Middle frontal gyrus (tissue), 1 donor: ENCODE measurements at regions not wholly inside any gene's neighbourhood (a gene's known extent, or its start where the extent isn't known, plus 50 kb on each side); places are given as distances from the start of the nearest gene placed in this dataset.

Source experiments
- DNase-seq: peaks from one replicate; pipeline ENCODE4 v3.0.0-alpha.2; 2015; ENCODE audit warnings: low spot score; ENCODE audit errors: extremely low spot score

DNA sequence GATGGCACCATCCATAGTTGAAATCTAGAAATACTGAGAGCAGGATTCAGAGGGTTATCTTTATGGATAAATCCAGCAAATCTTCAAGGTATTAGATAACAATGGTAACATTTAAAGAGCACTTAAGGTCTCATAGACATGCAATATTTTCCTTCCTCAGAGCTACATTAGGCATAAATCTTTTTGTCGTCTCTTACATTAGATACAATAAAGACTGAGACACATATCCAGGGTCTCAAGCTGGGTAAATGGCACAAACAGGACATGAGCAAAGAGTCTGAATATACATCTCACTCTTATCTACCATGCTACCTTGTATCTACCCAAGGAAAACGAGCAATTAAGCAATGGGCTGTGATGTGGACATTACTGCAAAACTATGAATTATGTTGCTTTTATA lies 927.3 kb upstream of the EPHA6 start:
- DNase-seq = no peak

DNA sequence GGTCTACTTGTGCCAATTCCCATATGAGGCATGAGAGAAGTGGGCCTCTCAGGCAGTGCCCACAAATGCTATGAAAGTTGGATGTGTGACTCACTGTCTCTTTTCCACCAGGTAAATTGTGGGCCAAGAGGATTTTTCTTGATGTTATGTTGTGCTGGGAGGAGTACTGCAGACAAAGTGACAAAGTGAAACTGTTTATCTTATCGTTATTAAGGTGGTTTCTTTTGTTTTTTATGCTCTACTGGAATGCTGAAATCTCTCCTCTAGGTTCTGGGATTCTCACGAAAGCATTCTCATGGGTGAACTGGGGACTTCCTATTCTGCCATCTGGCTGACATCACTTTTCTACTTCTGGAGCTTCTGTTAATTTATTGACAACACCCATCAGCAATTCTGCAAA lies 919.6 kb upstream of the EPHA6 start:
- no peak for DNase-seq

DNA sequence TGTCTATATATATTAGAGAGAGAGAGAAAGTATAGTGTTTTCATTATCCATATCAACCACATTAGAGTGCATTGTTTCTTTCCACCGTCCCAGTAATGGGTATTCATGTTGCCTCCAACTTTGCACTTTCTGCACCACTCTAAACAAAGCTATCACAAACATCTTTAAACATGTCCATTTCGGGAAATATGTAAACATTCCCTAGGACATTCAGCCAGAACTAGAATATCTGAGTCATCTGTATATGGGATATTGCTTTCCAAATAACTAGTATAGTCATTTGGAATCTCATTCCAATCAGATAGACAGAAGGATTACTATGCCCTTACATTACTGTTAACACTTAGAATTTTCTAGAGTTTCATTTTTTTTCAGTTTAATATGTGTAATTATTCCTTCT lies 914.9 kb upstream of the EPHA6 start:
- DNase-seq = no peak

DNA sequence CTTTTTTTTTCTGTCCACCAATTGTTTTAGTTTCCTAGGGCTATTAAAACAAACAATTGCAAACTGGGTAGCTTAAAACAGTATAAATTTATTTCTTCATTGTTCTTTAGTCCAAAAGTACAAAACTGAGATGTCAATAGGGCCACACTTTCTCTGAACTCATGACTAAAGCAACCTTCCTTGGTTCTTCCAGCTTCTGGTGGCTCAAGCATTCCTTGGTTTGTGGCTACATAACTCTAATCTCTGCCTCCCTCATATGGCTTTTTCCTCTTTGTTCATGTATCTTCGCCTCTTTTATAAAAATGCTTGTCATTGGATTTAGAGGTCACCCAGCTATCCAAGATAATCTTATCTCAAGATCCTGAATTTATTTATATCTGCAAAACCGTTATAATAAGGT lies 914.5 kb upstream of the EPHA6 start:
- DNase-seq = no peak

DNA sequence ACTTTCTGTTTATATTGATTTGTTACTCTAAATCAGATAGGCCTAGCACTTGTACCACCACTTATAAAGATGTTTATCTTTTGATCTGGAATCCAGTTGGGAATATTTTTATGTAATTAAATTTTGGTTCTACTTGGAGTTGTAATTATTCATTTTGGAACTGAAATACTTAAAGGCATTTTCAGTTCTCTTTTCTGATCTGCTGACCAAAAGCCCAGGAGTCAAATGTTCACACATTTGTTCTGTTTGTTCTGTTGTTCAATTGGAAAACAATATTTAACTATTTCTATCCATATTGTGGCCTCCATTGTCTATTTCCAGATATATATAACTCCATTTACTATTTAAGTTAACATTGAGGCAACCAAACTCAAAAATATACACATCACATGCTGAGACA lies 912.4 kb upstream of the EPHA6 start:
- DNase-seq = no peak

DNA sequence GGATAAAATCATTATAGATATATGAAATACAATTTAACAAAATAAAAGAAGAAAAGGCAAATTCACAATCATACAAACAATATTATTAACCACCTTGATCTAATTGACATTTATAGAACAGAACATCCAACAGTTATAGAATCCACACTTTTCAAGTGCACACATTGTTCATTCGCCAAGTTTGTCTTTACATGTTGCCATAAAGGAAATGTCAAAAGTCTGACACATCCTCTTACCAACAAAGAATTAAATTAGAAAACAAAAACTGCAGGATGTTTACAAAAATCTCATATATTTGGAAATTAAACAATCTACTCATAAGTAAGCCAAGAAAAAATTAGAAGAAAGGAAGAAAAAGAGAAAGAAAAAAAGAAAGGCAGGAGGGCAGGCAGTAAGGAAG lies 909.2 kb upstream of the EPHA6 start:
- no peak for DNase-seq

DNA sequence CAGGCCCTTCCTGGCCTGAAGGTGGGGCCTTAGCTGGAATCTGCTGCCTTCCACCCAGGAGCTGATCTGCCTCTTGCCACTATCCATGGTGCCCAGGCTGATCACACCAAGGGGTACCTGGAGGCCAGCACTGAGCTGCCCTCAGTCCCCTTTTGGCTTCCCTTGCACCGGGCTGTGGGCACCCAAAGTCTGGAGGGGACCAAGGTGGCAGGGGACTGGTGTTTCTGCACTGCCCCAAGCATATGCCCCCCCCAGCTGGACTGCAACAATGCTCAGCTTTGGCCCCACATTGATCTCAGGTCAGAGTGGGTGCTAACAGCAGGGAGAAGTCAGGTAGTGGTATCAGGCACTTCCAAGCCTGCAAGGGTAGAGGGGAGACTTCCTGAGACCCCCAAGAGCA lies 902.6 kb upstream of the EPHA6 start:
- no peak for DNase-seq

DNA sequence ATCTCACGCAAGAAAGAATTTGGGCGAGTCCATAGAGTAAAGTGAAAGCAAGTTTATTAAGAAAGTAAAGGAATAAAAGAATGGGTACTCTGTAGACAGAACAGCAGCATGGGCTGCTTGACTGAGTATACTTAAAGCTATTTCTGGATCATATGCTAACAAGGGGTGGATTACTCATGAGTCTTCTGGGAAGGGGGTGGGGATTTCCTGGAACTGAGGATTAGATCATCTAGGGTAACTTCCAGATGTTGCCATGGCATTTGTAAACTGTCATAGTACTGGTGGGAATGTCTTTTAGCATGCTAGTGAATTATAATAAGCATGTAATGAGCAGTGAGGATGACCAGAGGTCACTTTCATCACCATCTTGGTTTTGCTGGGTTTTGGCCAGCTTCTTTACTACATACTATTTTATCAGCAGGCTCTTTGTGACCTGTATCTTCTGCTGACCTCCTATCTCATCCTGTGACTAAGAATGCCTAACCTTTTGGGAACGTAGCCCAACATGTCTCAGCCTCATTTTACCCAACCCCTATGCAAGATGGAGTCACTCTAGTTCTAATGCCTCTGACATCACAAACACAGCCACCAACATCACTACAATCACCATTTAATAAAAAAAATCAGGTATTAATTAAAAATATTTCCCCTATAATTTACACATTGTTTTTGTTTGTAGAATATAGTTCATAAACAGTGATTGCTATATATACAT lies 890.7 kb upstream of the EPHA6 start:
- DNase-seq = no peak

DNA sequence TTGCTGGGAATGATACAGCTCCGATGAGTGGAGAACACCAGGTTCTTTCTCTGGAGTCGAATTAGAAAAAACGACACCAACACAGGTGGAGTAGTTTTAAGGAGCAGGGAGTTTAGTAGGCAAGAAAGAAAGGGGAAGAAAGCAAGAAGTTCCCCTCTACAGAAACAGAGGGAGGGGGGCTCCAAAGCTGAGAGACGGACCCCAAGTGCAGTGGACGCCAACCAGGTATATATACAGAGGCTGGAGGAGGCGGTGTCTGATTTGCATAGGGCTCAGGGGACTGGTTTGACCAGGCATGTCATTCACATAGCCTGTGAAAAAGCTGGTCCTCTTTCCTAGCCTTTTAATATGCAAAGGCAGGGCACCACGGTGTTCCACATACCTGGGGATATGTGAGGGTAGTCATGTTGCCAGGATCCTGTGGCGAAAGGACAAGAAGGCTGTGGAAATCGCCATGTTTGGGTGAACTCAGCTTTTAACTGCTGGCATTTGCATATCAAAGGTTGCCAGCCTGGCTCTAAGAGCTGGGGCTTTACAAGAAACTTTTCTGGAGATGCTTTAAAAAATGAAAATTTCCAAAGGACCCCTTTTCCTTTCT lies 887.4 kb upstream of the EPHA6 start:
- DNase-seq = no peak

DNA sequence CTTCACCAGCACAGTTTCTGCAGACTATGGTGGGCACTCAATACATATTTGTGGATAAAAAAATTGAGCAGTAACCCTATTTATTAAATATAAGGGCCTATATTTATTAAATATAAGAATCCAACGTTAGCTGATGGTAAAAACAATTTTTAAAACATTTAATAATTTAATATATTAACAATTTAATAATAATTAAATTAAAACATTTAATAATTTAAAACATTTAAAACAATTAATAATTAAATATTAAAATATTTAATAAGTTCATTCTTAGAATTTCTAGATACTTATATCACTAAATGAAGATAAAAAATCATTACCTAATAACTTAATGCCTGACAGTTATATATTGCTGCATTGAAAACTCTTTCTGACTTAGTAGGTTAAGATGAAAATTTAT lies 880.2 kb upstream of the EPHA6 start:
- no peak for DNase-seq

DNA sequence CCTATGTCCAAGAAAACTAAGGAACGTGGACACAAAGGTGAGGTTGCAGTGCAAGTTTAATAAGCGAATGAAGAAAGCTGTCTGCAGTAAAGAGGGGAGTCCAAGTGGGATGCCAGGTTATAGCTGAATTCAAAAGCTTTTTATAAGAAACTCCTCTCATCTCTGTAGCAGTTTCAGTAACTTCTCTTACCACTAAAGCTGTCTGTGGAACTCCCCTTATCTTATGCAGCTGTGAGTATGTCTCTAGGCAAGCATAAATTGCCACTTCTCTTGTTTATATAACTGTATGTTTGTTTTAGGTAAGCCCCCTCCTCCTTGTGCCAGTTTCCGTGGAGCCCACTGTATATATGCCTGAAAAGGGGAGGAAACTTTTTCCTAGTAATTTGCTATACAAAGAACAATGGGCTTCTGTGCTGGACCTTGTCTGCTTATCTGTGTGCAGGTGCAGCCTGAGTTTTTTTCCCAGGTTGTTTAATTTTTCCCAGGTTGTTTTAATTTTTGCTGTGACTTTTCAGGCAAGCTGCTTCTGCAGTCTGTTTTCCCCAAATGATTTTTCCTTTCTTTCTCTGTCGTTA lies 875.1 kb upstream of the EPHA6 start:
- no peak for DNase-seq

DNA sequence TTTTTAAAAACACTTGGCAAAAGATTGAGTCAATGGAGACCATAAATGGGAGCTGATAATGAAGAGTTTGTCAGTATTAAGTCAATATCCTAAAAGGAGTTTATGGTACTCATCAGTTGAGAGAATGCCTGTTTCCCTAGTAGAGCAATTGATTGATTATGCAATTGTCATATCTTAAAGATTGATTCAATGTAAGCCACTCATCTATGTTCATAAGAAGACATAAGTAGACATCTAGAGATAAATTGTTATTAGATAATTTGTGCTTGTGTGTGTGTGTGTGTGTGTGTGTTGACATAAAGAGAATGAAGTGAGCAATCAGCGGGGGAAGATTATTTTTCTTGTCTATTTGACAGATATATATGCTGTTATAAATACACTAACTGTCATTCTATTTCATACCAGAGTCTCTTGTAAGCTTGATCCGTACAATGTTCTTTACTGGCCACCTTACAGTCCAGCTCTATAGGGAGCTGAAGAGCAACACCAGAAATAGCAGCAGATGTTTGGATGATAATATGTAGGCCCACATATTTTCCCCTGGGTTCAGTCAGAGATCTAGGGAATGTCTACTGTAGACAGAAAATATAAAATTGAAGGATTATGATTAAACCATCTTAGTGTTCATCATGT lies 848.6 kb upstream of the EPHA6 start:
- no peak for DNase-seq

DNA sequence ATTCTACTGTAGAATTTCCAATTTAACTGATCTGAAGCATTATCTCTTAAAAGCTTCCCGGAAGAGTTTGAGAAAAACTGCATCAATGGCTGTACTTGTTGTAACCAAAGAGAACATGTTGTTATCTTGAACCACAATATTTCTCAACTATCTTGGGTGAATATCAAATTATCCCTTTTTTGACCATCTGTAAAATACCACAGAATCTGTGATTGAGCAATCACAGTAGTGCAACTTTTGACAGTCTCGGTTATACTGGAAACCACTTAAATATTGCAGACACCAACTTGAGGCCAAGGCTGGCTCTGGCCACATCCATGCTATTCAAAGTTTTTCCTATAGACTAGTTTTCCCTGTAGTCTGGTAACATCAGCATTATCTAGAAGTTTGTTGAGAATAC lies 842.8 kb upstream of the EPHA6 start:
- DNase-seq = no peak

DNA sequence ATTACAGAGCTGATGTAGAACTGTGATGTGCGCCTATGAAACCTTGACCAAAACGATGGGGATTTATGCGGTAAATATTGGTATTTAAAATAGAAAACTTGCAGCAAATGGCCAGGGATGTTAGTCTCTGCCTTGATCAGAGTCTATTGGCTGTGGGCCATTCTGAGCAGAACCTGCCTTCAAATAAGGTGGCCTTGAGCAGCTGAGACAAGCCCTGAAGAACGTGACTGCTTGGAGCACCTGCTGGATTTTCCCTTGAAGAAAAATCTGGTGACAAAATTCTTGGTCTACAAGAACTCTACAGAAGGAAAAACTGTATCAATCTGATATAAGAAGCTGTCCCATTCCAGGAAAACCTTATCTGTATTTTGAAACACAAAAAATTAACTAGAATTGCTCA lies 820.1 kb upstream of the EPHA6 start:
- DNase-seq = no peak

DNA sequence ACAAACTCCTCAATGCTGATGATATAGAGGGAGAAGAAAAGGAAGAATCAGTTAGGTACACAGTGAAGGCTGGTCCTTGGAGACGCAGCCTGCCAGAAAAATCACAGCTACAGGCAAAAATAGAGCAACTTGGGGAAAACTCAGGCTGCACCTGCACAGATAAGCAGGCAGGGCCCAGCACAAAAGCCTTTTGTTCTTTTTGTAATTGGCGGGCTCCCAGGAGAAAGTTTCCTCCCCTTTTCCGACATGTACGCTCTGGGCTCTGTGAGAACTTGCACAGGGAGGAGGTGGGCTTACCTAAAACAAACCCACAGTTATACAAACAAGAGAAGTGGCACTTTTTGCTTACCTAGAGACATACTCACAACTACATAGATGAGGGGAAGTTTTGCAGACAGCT lies 813.4 kb upstream of the EPHA6 start:
- DNase-seq = no peak

DNA sequence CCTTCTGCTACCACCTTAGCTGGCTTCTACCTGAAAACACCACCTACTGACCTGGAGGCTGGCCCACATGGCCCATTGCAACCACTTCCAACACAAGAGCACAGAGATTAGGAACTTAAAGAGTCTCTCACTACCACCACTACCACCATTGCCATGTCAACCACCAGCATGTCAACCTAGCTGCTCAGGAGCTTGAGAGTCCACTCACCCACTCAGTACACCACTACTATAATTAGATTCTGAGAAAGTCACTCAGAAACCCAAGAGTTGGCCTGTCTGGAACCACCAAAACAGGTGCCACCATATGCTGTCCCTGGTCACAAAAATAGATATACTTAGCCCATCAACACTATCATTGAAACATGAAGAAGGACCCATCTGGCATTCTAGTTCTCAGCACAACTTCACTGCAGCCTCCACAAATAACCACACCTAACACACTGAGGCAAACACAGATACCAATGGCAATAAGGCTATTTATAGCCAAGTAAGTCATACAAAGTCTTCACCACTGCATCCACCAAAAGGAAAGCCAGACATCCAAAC lies 806.7 kb upstream of the EPHA6 start:
- DNase-seq = no peak

DNA sequence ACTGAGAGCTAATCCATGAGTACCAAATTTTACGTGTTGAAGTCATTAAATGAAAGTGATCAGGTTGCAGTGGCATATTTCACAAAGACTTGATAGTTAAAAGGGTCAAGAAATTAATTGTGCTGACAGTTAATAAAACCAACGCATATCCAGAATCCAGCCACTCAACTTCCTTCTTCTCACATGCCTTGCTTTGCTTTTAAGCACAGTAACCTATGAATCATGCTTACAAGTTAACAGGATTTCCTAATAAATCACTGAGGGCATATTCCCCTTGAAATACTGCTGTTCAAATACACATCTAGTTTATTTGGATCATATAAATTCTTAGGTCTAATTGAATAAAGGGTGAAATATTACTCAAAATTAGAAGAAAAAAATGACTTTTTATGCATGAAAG lies 801.5 kb upstream of the EPHA6 start:
- no peak for DNase-seq

DNA sequence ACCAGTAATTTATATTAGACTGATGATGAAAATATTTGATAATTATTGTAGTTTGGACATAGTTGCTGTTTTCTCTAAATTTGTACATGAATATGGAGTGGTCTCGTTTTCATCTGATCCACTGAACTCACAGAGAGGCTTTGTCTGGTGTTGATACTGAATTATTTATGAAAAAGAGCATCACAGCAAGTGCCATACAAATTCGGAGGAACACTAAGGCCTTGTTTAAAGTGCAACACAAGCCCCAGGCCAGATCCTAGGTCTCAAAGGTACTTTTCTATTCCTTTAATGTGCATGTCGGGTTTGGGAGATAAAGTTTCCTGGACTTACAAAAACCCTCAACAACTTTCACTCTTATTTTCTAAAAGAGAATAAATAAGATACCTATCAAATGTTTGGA lies 796.8 kb upstream of the EPHA6 start:
- DNase-seq = no peak

DNA sequence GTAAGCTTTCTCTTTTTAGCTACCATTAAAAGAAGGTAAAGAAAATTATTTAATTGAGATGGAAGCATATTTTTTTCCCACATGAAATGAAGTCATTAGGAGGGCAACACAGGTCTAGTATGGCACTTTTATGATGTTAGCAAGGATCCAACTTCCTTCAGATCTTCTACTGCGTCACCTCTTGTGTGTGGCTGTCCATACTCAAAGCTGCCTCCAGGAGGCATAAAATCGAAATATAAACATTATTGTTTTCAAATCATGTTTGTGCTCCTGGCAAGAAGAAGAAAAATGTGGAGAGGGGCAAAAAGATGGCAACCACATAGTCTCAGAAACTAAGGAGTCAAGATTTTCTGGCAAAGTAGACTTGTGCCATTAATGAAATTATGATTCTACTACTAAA lies 791.7 kb upstream of the EPHA6 start:
- no peak for DNase-seq

DNA sequence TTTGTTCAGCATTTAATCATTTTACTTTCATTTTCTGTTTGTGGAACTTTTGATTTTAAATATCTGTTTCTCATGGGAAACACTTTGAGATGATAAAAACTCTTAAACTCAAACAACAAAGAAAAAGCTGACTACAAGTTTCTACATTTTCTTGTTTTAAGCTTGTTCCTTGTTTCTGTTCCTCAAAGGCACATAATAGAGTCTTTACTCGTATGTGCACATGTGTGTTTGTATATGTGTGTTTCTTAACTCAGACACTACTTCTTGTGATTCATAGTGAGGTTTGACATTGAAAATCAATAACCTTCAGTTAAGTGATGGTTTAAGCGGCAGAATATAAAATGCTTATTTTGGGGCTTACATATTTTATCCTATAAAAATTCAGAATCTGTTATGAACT lies 786.7 kb upstream of the EPHA6 start:
- DNase-seq = no peak

DNA sequence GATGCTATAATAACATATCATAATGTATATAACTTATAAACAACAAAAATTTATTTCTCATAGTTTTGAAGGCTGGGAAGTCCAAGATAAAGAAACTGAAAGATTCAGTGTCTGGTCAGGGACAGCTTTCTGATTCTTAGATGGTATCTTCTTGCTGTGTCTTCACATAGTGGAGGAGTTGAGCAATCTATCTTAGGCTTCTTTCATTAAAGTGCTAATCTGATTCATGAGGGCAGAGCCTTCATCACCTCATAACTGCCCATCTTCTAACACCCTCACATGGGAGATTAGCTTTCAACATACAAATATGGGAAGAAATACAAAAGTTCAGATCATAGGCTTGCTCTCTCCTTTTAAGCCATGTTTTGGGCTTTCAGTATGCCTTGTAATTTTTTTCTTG lies 774.8 kb upstream of the EPHA6 start:
- no peak for DNase-seq

DNA sequence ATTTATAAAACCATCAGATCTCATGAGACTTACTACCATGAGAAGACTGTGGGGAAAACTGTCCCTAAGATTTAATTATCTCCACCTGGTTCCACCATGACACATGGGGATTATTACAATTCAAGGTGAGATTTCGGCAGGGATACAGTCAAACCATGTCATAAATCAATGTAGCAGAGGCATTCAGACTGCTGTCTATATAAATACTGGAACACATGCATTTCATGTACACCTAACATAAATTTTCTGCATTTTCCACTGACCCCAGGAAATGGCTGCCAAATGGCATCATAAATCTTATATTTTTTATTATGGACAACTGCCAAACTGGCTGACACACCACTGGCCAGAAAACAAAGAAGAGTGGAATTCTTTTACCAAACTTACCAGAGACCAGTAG lies 755.1 kb upstream of the EPHA6 start:
- DNase-seq = no peak

DNA sequence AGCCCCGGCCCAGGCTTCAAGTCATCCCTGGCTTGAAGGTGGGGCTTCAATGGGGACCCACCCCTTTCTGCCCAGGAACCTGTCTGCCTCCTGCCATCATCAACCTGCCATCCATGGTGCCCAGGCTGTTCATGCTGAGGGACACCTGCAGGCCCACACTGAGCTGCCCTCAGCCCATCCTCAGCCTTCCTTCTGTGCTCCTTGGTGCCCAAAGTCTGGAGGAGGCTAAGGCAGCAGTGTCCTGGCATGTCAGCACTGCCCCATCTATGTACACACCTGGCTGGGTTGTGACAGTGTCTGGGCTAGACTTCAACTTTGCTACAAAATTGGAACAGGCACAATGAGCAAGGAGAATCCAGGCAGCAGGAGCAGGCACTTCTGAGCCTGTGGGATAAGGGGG lies 745.3 kb upstream of the EPHA6 start:
- DNase-seq = no peak
